GM13976 (cell line): ENCODE measurements at regions not wholly inside any gene's neighbourhood (a gene's known extent, or its start where the extent isn't known, plus 50 kb on each side); places are given as distances from the start of the nearest gene placed in this dataset.

Experiments
- DNase-seq: peaks from one replicate; pipeline ENCODE4 v3.0.0; 2012; ENCODE audit warnings: low spot score
- CTCF ChIP-seq: IDR thresholded peaks from 2 replicates; pipeline ENCODE4 v1.5.1; 2012; ENCODE audit warnings: borderline replicate concordance, mild to moderate bottlenecking; ENCODE audit not compliant: insufficient read depth; ENCODE audit errors: extremely low read depth, missing control alignments, control extremely low read depth
- in situ Hi-C: fragments of 300-500 bp; cut with MboI; formaldehyde crosslinking; loops from one replicate; pipeline ENCODE4 v1.12.0; 2022; ENCODE audit warnings: low sequenced_read_pairs, mixed read lengths, inconsistent platforms; ENCODE audit not compliant: unreplicated experiment

GRCh38 chr3:70519026-70519425 is 206.6 kb upstream of the MDFIC2 start:
- no peak for DNase-seq
- in situ Hi-C loops, result no loop called here
- TF ChIP-seq CTCF, result no peak

DNA sequence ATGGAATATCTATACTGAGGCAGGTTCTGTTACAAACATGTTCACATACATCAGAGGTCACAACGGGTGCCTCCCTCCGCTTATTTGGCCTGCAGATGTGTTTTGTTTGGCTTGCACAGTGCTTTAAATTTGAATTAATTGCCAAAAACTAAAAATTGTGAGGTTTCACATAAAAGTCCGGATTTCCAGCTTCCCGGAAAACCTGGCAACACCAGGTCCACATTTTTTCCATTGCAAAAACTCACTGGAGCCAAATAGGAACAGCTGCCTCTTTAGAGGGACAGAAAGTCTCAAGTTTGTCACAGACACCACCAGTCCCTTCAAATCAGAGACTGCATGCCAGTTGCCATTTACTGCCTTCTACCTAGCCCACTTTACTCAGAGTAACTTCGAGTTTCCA is 205.9 kb upstream of the MDFIC2 start:
- no peak for DNase-seq
- in situ Hi-C loops, result no loop called here
- TF ChIP-seq CTCF, result no peak

GRCh38 chr3:70517124-70517890 is 204.9 kb upstream of the MDFIC2 start:
- TF ChIP-seq CTCF, result no peak
- DNase-seq, result no peak
- in situ Hi-C loops, result no loop called here

DNA sequence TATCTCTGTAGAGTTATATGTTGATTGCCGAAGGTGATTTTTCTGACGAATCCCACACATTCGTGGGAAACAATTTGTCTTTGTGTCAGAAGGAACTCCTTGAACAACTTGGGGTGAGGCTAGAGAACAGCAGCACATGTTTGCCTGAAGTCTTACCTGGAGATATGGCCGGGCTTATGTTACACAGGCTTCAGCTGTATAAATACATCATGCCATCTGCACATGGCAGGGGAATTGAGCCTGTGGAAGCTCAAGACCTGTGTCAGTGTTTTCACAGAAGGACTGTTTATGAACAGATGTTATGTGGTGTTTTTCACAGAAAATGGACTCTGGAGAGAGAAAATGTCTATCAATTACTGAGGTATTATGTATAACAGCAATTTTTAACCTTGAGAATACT is 203.6 kb upstream of the MDFIC2 start:
- no peak for DNase-seq
- TF ChIP-seq CTCF, result no peak
- in situ Hi-C loops, result no loop called here

DNA sequence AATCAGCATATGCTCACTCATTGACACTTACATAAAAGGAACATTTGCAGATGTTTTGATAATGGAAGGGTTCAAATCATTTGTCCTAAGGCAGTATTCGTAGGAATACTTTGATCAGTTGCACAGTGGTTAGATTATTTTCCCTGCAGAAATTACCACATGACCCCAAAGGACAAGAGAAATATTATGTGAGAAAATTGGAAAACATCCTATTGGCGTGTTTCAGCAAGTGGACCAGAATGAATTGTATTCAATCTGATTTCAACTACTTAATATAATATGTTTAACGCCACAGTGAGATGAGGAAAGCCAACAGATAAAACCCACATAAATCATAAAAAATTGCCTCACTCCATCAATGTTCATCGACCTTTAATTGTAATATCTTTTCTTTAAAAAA is 195.0 kb upstream of the MDFIC2 start:
- no peak for DNase-seq
- in situ Hi-C loops, result no loop called here
- TF ChIP-seq CTCF, result no peak

- TF ChIP-seq CTCF, result no peak
- in situ Hi-C loops, result no loop called here
- DNase-seq, result no peak
Measured at GRCh38 chr3:70506775-70507174, 194.3 kb upstream of the MDFIC2 start.

DNA sequence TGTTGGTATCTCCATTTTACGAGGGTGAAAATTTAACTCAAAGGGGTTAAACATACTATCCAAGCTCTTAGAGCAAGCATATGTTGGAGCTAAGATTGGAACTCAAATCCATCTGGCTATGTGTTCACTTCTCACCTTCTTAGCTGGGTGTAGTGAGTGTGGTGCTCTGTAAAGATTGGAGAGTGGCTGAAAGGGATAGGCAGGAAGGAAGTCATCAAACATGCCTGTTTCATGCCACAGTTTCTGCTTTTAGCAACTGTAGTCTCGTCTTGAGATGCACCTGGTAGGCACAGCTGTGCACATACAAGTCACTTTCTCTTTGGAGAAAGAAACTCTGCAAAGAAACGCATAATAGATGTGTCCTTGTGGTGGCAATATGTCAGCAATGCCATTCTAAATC is 189.1 kb upstream of the MDFIC2 start:
- TF ChIP-seq CTCF, result no peak
- in situ Hi-C loops, result no loop called here

More for the DNA sequence above, 189.1 kb upstream of the MDFIC2 start:
- DNase-seq, result no peak
